ENCODE measurements at regions not wholly inside any gene's neighbourhood (a gene's known extent, or its start where the extent isn't known, plus 50 kb on each side); places are given as distances from the start of the nearest gene placed in this dataset.

DNA sequence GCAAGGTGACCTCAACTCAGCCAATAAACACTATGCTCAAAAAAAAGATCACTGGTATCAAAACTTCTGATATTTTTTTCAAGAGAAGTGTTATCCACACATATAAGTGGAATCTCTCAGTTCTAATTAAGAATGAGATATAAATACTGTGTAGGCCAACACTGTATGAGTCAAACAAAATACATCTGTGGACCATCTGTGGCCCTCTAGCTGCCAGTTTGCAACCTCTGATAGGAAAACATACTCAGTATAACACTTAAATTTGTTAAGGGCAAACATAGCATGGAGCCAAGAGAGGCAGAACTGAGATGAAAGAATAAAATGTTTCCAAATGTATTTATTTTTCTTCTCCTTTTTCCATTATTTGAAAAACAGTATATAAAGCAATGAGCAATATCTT, 377.3 kb downstream of the ARAP2 start:
- Histone ChIP-seq H3K4me1 (ENCODE audit: insufficient read depth, insufficient read length) (no peaks in the 10 kb centered on the region), H3K9ac (ENCODE audit: insufficient read length, low read depth) (no peak overlapping the region), H3K36me3 (ENCODE audit: insufficient read depth, insufficient read length, low read length) (no peaks in the 10 kb centered on the region), H3K4me3 (ENCODE audit: insufficient read length, low read depth) (no peak overlapping the region), H3K27me3 (ENCODE audit: insufficient read depth, insufficient read length) (no peaks in the 10 kb centered on the region), H3K9me3 (ENCODE audit: insufficient read depth, low read length) (no peaks in the 10 kb centered on the region; the same call in 1 of the 2 replicates)
- DNase-seq (ENCODE audit: low read depth, low spot score): no peak
- TF ChIP-seq SUZ12 (IDR thresholded peaks at IDR 0.05; ENCODE audit: extremely low read depth, insufficient read depth, insufficient read length) (no peak), ZNF274 (IDR thresholded peaks at IDR 0.05; ENCODE audit: low read depth, low read length) (no peak), YY1 (IDR thresholded peaks at IDR 0.05; ENCODE audit: insufficient read depth, insufficient read length) (no peak)

DNA sequence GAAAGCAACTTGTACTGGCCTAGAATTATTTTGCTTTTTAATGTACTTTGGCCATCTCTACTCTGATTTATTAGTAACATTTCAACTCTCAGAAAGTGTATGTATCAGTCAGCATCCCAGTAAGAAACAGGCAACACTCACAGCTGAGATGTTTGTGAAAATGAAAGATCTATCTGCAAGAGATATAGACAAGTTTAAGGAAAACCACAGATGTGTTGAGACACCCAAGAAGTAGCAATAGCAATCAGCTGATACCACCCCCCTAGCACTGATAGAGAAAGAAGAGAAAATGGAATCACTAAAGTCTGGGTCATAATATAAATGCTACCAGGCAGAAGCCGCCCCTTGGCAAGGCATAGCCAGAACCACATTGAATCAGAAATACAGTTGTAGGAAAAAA, 372.0 kb downstream of the ARAP2 start:
- DNase-seq (ENCODE audit: low read depth, low spot score): no peak
- no peak for TF ChIP-seq YY1 (IDR thresholded peaks at IDR 0.05; ENCODE audit: insufficient read depth, insufficient read length)
- no peak for TF ChIP-seq ZNF274 (IDR thresholded peaks at IDR 0.05; ENCODE audit: low read depth, low read length)
- TF ChIP-seq SUZ12 (IDR thresholded peaks at IDR 0.05; ENCODE audit: extremely low read depth, insufficient read depth, insufficient read length): no peak
- Histone ChIP-seq H3K4me1 (ENCODE audit: insufficient read depth, insufficient read length) (no peaks in the 10 kb centered on the region), H3K4me3 (ENCODE audit: insufficient read length, low read depth) (no peak overlapping the region), H3K27me3 (ENCODE audit: insufficient read depth, insufficient read length) (no peaks in the 10 kb centered on the region), H3K9ac (ENCODE audit: insufficient read length, low read depth) (no peak overlapping the region), H3K9me3 (ENCODE audit: insufficient read depth, low read length) (peaks cover 4% of the 10 kb centered on the region; the same call in 1 of the 2 replicates), H3K36me3 (ENCODE audit: insufficient read depth, insufficient read length, low read length) (no peaks in the 10 kb centered on the region)

DNA sequence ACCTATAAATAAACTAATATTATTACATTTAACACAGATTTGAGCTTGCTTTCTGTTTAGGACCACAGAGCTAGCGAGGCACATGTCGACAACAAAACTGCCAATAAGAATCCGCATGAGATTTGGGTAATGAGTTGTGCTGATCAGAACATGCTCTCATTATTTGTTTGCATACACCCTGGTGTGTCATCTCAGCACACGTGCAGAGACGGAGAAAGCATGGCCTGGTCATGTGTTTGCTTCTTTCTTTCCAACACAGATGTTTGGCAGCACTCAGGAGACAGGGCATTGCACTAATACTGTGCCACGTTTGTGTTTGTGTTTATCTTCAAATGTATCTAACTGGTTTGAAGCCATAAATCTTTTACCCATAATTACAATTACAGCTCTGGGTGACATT, 364.8 kb downstream of the ARAP2 start:
- Histone ChIP-seq H3K4me3 (ENCODE audit: insufficient read length, low read depth) (no peak overlapping the region), H3K4me1 (ENCODE audit: insufficient read depth, insufficient read length) (no peaks in the 10 kb centered on the region), H3K9ac (ENCODE audit: insufficient read length, low read depth) (no peak overlapping the region), H3K27me3 (ENCODE audit: insufficient read depth, insufficient read length) (no peaks in the 10 kb centered on the region), H3K36me3 (ENCODE audit: insufficient read depth, insufficient read length, low read length) (no peaks in the 10 kb centered on the region), H3K9me3 (ENCODE audit: insufficient read depth, low read length) (peaks cover 4% of the 10 kb centered on the region; the same call in 1 of the 2 replicates)
- TF ChIP-seq ZNF274 (IDR thresholded peaks at IDR 0.05; ENCODE audit: low read depth, low read length) (no peak), SUZ12 (IDR thresholded peaks at IDR 0.05; ENCODE audit: extremely low read depth, insufficient read depth, insufficient read length) (no peak), YY1 (IDR thresholded peaks at IDR 0.05; ENCODE audit: insufficient read depth, insufficient read length) (no peak)
- DNase-seq (ENCODE audit: low read depth, low spot score): no peak

DNA sequence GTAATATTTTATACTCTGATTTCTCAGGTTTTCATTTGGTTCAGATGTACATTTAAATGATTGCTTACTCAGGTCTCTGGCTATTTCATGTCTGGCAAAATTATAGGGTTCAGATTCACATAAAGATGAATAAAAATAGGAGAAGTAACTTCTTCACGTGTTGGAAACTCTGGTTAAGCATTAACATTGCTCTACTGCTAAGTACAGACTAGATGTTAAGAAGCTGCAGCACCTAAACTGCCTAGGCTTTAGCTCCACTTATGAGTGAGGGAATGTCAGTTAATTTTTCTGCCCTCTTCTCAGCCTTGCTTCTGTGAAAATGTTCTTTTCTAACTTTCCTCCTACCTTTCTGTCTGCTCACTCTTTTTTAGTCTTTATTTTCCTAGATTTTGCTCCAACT, 361.2 kb downstream of the ARAP2 start:
- Histone ChIP-seq H3K4me1 (ENCODE audit: insufficient read depth, insufficient read length) (no peaks in the 10 kb centered on the region), H3K27me3 (ENCODE audit: insufficient read depth, insufficient read length) (no peaks in the 10 kb centered on the region), H3K9ac (ENCODE audit: insufficient read length, low read depth) (no peak overlapping the region), H3K4me3 (ENCODE audit: insufficient read length, low read depth) (no peak overlapping the region), H3K36me3 (ENCODE audit: insufficient read depth, insufficient read length, low read length) (no peaks in the 10 kb centered on the region), H3K9me3 (ENCODE audit: insufficient read depth, low read length) (no peaks in the 10 kb centered on the region)
- TF ChIP-seq SUZ12 (IDR thresholded peaks at IDR 0.05; ENCODE audit: extremely low read depth, insufficient read depth, insufficient read length): no peak
- no peak for TF ChIP-seq ZNF274 (IDR thresholded peaks at IDR 0.05; ENCODE audit: low read depth, low read length)
- TF ChIP-seq YY1 (IDR thresholded peaks at IDR 0.05; ENCODE audit: insufficient read depth, insufficient read length): no peak
- no peak for DNase-seq (ENCODE audit: low read depth, low spot score)

DNA sequence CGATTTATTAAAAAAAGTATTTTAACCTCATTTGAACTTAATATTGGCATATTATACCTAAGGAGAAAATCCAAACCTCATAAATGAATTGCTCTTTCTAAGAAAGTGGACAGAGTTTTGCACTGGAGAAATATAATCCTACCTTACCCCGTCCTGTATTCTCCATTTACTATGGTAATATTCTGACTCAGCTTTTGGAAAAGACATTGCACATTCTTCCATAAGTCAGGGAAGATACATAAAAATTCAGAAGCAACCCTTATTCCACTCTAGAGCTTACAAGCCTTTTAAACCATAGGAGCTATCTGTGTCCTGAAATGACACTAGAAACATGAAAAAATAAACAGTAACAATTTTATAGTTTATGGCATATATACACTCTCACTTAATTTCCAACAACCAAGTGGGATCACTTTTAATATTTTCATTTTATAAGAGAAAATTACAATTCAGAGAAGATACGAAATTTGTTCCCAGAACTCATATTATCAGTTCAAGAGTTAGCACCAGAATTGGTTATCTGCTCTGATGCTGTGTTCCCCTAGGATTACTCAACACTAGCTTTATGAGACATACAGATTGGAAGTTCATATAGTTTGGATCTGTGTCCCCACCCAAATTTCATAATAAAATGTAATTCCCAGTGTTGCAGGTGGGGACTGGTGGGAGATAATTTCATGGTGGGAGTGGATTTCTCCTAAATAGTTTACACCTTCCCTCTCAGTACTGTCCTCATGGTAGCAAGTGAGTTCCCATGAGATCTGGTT, 359.4 kb downstream of the ARAP2 start:
- H3K9ac ChIP-seq (ENCODE audit: insufficient read length, low read depth): no peak overlapping the region
- H3K27me3 ChIP-seq (ENCODE audit: insufficient read depth, insufficient read length): no peaks in the 10 kb centered on the region
- H3K9me3 ChIP-seq (ENCODE audit: insufficient read depth, low read length): no peaks in the 10 kb centered on the region
- no peaks in the 10 kb centered on the region for H3K36me3 ChIP-seq (ENCODE audit: insufficient read depth, insufficient read length, low read length)
- TF ChIP-seq ZNF274 (IDR thresholded peaks at IDR 0.05; ENCODE audit: low read depth, low read length) (no peak), YY1 (IDR thresholded peaks at IDR 0.05; ENCODE audit: insufficient read depth, insufficient read length) (no peak), SUZ12 (IDR thresholded peaks at IDR 0.05; ENCODE audit: extremely low read depth, insufficient read depth, insufficient read length) (no peak)
- no peaks in the 10 kb centered on the region for H3K4me1 ChIP-seq (ENCODE audit: insufficient read depth, insufficient read length)
- H3K4me3 ChIP-seq (ENCODE audit: insufficient read length, low read depth): no peak overlapping the region
- DNase-seq (ENCODE audit: low read depth, low spot score): no peak

DNA sequence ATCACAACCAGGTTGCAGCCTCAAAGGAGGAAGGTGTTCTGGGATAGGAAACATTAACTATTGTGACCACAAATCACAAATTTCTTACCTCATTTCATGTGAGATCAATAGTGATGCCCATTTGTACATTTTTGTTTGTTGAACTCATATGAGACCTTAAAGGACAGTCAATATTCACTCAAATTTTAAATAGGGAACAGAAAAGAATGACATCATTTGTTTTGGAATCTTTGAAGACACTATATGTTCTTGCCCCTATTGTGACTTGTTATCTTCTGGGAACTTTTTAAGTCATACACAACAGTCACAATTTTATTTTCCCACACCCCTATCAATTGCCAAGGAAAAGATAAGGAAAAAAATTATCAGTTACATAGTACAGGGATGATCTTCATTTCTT, 346.5 kb downstream of the ARAP2 start:
- Histone ChIP-seq H3K27me3 (ENCODE audit: insufficient read depth, insufficient read length) (no peaks in the 10 kb centered on the region), H3K36me3 (ENCODE audit: insufficient read depth, insufficient read length, low read length) (no peaks in the 10 kb centered on the region), H3K4me3 (ENCODE audit: insufficient read length, low read depth) (no peak overlapping the region), H3K4me1 (ENCODE audit: insufficient read depth, insufficient read length) (no peaks in the 10 kb centered on the region), H3K9ac (ENCODE audit: insufficient read length, low read depth) (no peak overlapping the region), H3K9me3 (ENCODE audit: insufficient read depth, low read length) (no peaks in the 10 kb centered on the region)
- DNase-seq (ENCODE audit: low read depth, low spot score): no peak
- TF ChIP-seq YY1 (IDR thresholded peaks at IDR 0.05; ENCODE audit: insufficient read depth, insufficient read length) (no peak), SUZ12 (IDR thresholded peaks at IDR 0.05; ENCODE audit: extremely low read depth, insufficient read depth, insufficient read length) (no peak), ZNF274 (IDR thresholded peaks at IDR 0.05; ENCODE audit: low read depth, low read length) (no peak)

DNA sequence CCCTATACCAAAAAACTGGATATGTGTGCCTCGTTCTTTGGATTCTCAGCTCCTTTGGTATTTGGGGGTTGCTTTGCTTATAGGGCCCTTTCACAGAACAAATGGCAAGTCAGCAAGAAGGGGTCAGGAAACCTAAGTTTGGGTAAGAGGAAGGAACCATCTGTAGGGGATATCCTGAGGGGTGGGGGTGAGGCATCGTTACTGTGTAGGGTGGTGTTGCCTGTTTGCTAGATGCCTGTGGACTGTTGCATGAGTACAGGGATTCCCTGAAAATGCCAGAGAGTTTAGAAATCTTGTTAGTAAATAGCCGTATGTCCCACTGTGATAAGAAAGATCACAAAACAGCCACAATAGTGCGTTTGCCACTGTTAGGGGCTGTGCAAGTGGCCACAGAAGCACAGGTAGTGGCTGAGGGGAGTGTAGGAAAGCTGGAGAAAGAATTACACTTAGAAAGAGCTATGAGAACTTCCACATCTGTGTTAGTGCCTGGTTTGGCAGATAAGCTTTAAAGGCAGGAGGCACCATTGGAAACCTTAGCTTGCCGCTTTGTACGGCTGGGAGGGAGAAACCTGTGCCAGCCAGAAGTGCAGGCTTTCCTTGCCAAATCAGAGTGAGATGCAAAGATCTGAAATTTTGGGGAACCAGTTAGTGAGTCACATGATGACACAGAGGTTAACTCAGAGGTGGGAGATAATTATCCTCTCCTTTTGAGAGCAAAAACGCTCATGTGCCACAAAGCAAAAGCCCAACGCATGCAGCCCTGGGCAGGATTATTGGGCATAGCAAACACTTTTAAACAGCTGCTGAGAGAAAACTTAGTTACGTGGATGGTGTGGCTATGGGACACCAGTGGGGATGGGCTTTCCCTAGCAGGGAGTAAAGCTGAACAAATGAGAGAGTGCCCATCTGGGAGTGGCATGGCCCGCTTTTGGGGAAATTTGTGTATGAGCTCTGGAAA, 343.7 kb downstream of the ARAP2 start:
- TF ChIP-seq SUZ12 (IDR thresholded peaks at IDR 0.05; ENCODE audit: extremely low read depth, insufficient read depth, insufficient read length): no peak
- TF ChIP-seq ZNF274 (IDR thresholded peaks at IDR 0.05; ENCODE audit: low read depth, low read length): no peak
- no peak for TF ChIP-seq YY1 (IDR thresholded peaks at IDR 0.05; ENCODE audit: insufficient read depth, insufficient read length)
- Histone ChIP-seq H3K9me3 (ENCODE audit: insufficient read depth, low read length) (no peaks in the 10 kb centered on the region), H3K27me3 (ENCODE audit: insufficient read depth, insufficient read length) (no peaks in the 10 kb centered on the region), H3K4me1 (ENCODE audit: insufficient read depth, insufficient read length) (no peaks in the 10 kb centered on the region), H3K4me3 (ENCODE audit: insufficient read length, low read depth) (no peak overlapping the region), H3K36me3 (ENCODE audit: insufficient read depth, insufficient read length, low read length) (no peaks in the 10 kb centered on the region), H3K9ac (ENCODE audit: insufficient read length, low read depth) (no peak overlapping the region)
- no peak for DNase-seq (ENCODE audit: low read depth, low spot score)

Data from NT2/D1 (cell line).